Tibial artery (tissue), 4 donors: ENCODE measurements at regions not wholly inside any gene's neighbourhood (a gene's known extent, or its start where the extent isn't known, plus 50 kb on each side); places are given as distances from the start of the nearest gene placed in this dataset.

Source experiments
- DNase-seq, 2 donors: peaks; one replicate each; pipeline ENCODE4 v3.0.0-alpha.2; 2019
- H3K27ac ChIP-seq, 2 donors: fragments of 200-600 bp; sonication (generic) in 1 of 2; 1 replicate in 1 of 2; 2 replicates in 1 of 2; pipeline ENCODE4 v1.5.1; 2018 to 2019; ENCODE audit warnings: mild to moderate bottlenecking in 1 of 2
- H3K27me3 ChIP-seq, 2 donors: fragments of 200-600 bp; sonication (generic) in 1 of 2; one replicate each; pipeline versions ENCODE4 v1.5.1 to v1.6.0; 2016 to 2019
- H3K36me3 ChIP-seq, 3 donors: fragments of 200-600 bp; sonication (generic) in 2 of 3; one replicate each; pipeline ENCODE4 v1.5.1; 2016 to 2019; ENCODE audit warnings: mild to moderate bottlenecking in 2 of 3
- H3K4me1 ChIP-seq, 4 donors: fragments of 200-600 bp; sonication (generic) in 2 of 4; 1 replicate in 3 of 4; 2 replicates in 1 of 4; pipeline ENCODE4 v1.5.1; 2016 to 2019
- H3K4me3 ChIP-seq, 2 donors: fragments of 200-600 bp; sonication (generic) in 1 of 2; 1 replicate in 1 of 2; 2 replicates in 1 of 2; pipeline ENCODE4 v1.5.1; 2018 to 2019; ENCODE audit warnings: mild to moderate bottlenecking in 2 of 2
- H3K9me3 ChIP-seq, 3 donors: fragments of 200-600 bp; sonication (generic) in 1 of 3; one replicate each; pipeline ENCODE4 v1.5.1; 2016 to 2019
- CTCF ChIP-seq, 2 experiments: fragments of 200-600 bp in 1 of 2; fragments of 450-650 bp in 1 of 2; IDR thresholded peaks; one replicate each; pipeline ENCODE4 v1.5.1; 2017 to 2019; ENCODE audit warnings: antibody characterized with exemption in 2 of 2, mild to moderate bottlenecking in 1 of 2, moderate library complexity in 1 of 2
- intact Hi-C: fragments of 100-400 bp; cut with DNase I; formaldehyde crosslinking; loops from one replicate; pipeline ENCODE4 v1.15.0; 2023; ENCODE audit warnings: low total_unique reads

DNA sequence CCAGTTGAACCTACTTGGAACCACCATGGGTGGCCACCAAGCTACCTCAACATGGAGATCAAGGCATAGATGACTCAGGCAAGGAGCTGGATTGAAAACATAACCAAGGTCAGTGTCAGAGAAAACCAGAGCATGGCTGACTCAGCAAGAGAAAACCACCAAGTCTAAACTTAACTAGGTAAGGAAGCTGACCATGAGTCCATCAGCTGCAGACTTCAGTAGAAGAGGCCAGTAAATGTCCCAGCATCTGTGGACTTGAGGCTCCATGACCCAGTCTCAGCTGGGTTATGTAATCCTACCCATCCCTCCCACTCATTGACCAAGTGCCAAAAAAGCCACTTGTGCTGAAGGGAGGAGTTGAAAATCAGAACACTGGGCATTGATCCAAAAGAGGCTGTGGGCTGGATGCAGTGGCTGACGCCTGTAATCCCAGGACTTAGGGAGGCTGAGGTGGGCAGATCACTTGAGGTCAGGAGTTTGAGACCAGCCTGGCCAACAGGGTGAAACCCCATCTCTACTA lies 93.7 kb upstream of the CBLN4 start:
- no peaks in the 10 kb centered on the region for H3K27me3 ChIP-seq
- no peaks in the 10 kb centered on the region for H3K36me3 ChIP-seq
- H3K4me3 ChIP-seq = no peak overlapping the region
- intact Hi-C loops = no loop called here
- no peak overlapping the region for H3K27ac ChIP-seq
- no peak for TF ChIP-seq CTCF (IDR thresholded peaks at IDR 0.05)
- H3K4me1 ChIP-seq = no peaks in the 10 kb centered on the region
- no peak for DNase-seq
- peaks cover 0 to 5% (median 0%) of the 10 kb centered on the region in 3 donors for H3K9me3 ChIP-seq

DNA sequence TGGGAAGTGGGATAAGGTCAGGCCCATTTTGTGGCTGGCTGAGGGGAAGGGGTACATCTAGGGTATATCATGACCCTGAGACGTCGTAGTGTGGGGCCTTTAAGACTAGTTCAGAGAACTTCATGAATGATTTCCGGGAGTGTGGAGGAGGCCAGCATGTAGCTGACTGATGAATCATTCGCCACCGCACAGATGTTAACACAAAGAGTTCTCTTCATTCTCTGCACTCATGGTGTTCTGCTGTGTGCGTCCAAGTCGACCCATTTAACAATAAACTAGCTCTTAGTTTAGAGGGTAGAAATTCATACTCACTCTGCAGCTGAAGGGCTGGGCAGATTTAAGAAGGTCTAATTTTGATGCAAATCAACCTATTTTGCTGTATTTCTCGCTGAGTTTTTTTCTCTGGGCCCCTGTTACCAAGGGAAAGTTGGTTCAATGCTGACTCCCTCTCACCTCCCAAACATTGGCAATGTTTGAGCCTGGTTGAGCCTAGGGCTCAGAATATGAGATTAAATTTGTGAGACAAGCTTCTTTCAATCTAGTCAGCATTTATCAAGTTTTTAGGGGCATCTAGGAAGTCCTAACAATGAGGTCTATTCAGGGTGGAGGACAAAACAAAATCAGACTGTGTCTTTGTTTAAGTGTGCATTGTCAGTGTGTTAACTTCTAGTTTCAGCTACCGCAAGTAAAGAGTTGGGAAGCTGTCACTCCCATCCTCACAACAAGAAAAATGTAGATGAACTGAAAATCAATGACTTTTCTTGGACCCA lies 106.8 kb upstream of the CBLN4 start:
- H3K36me3 ChIP-seq = no peaks in the 10 kb centered on the region
- DNase-seq = no peak
- H3K27me3 ChIP-seq = no peaks in the 10 kb centered on the region
- no peak for TF ChIP-seq CTCF (IDR thresholded peaks at IDR 0.05)
- no peak overlapping the region for H3K27ac ChIP-seq
- H3K4me3 ChIP-seq = no peak overlapping the region
- intact Hi-C loops = no loop called here
- no peaks in the 10 kb centered on the region for H3K9me3 ChIP-seq
- H3K4me1 ChIP-seq = no peaks in the 10 kb centered on the region

- intact Hi-C loops = no loop called here
- H3K27ac ChIP-seq = no peak overlapping the region
- H3K4me3 ChIP-seq = no peak overlapping the region
- H3K4me1 ChIP-seq = no peaks in the 10 kb centered on the region
- no peak for DNase-seq
- TF ChIP-seq CTCF (IDR thresholded peaks at IDR 0.05) = no peak
- no peaks in the 10 kb centered on the region for H3K36me3 ChIP-seq
- H3K27me3 ChIP-seq = no peaks in the 10 kb centered on the region
- no peaks in the 10 kb centered on the region for H3K9me3 ChIP-seq
Observed at GRCh38 chr20:56117350-56117749, 112.0 kb upstream of the CBLN4 start.

- Histone ChIP-seq H3K4me1 (no peaks in the 10 kb centered on the region), H3K27ac (no peak overlapping the region), H3K9me3 (no peaks in the 10 kb centered on the region), H3K27me3 (no peaks in the 10 kb centered on the region), H3K36me3 (no peaks in the 10 kb centered on the region), H3K4me3 (no peak overlapping the region)
- TF ChIP-seq CTCF (IDR thresholded peaks at IDR 0.05) = no peak
- intact Hi-C loops = no loop called here
- no peak for DNase-seq
Observed at GRCh38 chr20:56121850-56122249, 116.5 kb upstream of the CBLN4 start.

DNA sequence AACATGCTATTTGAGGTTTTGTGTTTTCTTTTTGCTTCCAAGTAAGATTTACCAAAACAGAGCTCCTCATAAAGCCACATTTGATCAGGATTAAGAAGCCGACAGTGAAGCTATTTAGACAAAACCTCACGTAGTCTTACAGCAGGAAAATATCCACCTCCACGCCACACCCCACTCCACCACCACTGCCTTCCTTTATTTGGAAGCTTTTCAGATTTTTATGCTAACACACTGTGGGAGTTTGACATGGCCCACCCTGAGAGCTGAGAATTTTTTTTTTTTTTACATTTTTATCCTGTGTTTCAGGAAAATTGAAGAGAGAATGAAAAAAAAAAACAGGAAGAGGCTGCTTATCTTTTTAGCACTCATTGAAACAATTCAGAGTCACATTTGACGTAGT lies 104.8 kb upstream of the MC3R start:
- Histone ChIP-seq H3K36me3 (no peaks in the 10 kb centered on the region), H3K4me3 (no peak overlapping the region), H3K27ac (no peak overlapping the region), H3K27me3 (no peaks in the 10 kb centered on the region), H3K4me1 (no peaks in the 10 kb centered on the region), H3K9me3 (peaks cover 0 to 10% (median 9%) of the 10 kb centered on the region in 3 donors)
- intact Hi-C loops = no loop called here
- no peak for DNase-seq
- TF ChIP-seq CTCF (IDR thresholded peaks at IDR 0.05) = no peak
